HepG2 (cell line): ENCODE measurements at regions not wholly inside any gene's neighbourhood (a gene's known extent, or its start where the extent isn't known, plus 50 kb on each side); places are given as distances from the start of the nearest gene placed in this dataset.

Experiments
- ATAC-seq: fragments of 200-7000 bp; cut with Tn5 transposase; 3 replicates; pipeline ENCODE4 v1.9.1; 2020; ENCODE audit warnings: mild to moderate bottlenecking, moderate library complexity
- BruUV-seq: library from RNA; stranded (reverse); fragments of 400-500 nt; replicated peaks from 2 replicates; lab custom pipeline; 2021; lab: Mats Ljungman, UMichigan
- CTCF ChIA-PET: fragments of 300-600 bp; formaldehyde crosslinking; extraction: SDS; loops from one replicate; lab custom pipeline; 2021; ENCODE audit warnings: low total read pairs, inconsistent platforms, low intra/inter-chr PET ratio; lab: Yijun Ruan, JAX
- POLR2A ChIA-PET: fragments of 350-600 bp; sonication (Branson Sonifier 250); formaldehyde crosslinking; loops from one replicate; lab custom pipeline; 2020; ENCODE audit warnings: antibody characterized with exemption, inconsistent platforms; lab: Yijun Ruan, JAX
- DNase-seq: peaks from one replicate; pipeline ENCODE4 v3.0.0-alpha.2; 2015; ENCODE audit warnings: low spot score
- FAIRE-seq: peaks from 3 replicates; lab custom pipeline; 2011; peaks lifted over from hg19 to GRCh38; lab: Jason Lieb, UNC
- H2AFZ ChIP-seq: one replicate; pipeline ENCODE4 v1.6.1; 2011; ENCODE audit warnings: low read length, inconsistent platforms
- H3K27ac ChIP-seq: fragments of 300-600 bp; 3 replicates; pipeline ENCODE4 v1.8.0; 2011; ENCODE audit warnings: mixed run types, mild to moderate bottlenecking, mixed read lengths, low read length, inconsistent platforms; ENCODE audit not compliant: insufficient read depth; ENCODE audit errors: extremely low read length
- H3K27me3 ChIP-seq, 2 experiments: fragments of 200-600 bp in 1 of 2; 2 replicates in 1 of 2; 3 replicates in 1 of 2; pipeline versions ENCODE4 v1.6.0 to v1.8.0; 2011; ENCODE audit warnings: low read length in 2 of 2, mild to moderate bottlenecking in 2 of 2, moderate library complexity in 2 of 2, inconsistent platforms in 1 of 2; ENCODE audit not compliant: insufficient read depth in 2 of 2, control insufficient read depth in 1 of 2
- H3K36me3 ChIP-seq, 2 experiments: fragments of 200-600 bp in 1 of 2; replicated peaks in 1 of 2; 2 replicates in 1 of 2; 3 replicates in 1 of 2; pipeline versions ENCODE4 v1.5.1 to v1.8.0; 2011; ENCODE audit warnings: low read length in 2 of 2, inconsistent platforms in 1 of 2; ENCODE audit not compliant: insufficient read depth in 2 of 2, control insufficient read depth in 1 of 2
- H3K4me1 ChIP-seq: 2 replicates; pipeline ENCODE4 v1.5.1; 2012; ENCODE audit warnings: low read length, inconsistent platforms; ENCODE audit not compliant: insufficient read depth
- H3K4me2 ChIP-seq: 2 replicates; pipeline ENCODE4 v1.6.0; 2011; ENCODE audit warnings: low read depth, low read length, inconsistent platforms
- H3K4me3 ChIP-seq, 3 experiments: fragments of 200-600 bp in 1 of 3; sonication (generic), shearing (Covaris generic) in 1 of 3; replicated peaks in 1 of 3; 2 replicates each; pipeline ENCODE4 v1.5.1; 2011 to 2016; ENCODE audit warnings: low read length in 3 of 3, inconsistent platforms in 2 of 3, low read depth in 2 of 3, mild to moderate bottlenecking in 2 of 3, control low read depth in 1 of 3, mixed read lengths in 1 of 3; ENCODE audit not compliant: insufficient read depth in 1 of 3
- H3K79me2 ChIP-seq: one replicate; pipeline ENCODE4 v1.6.1; 2011; ENCODE audit warnings: low read length, inconsistent platforms; ENCODE audit not compliant: insufficient read depth
- H3K9ac ChIP-seq: 2 replicates; pipeline ENCODE4 v1.6.0; 2011; ENCODE audit warnings: mild to moderate bottlenecking, low read depth, low read length, inconsistent platforms; ENCODE audit not compliant: insufficient read depth
- H3K9me3 ChIP-seq: 2 replicates; pipeline ENCODE4 v1.5.1; 2012; ENCODE audit warnings: mild to moderate bottlenecking, low read length
- H4K20me1 ChIP-seq: 2 replicates; pipeline ENCODE4 v1.6.0; 2011; ENCODE audit warnings: inconsistent platforms, mild to moderate bottlenecking, low read length, moderate library complexity; ENCODE audit not compliant: insufficient read depth
- DBP ChIP-seq: sonication (generic); formaldehyde crosslinking; IDR thresholded peaks from 2 replicates; pipeline ENCODE4 v1.4.0; 2020; ENCODE audit warnings: missing genetic modification reagents; ENCODE audit errors: not compliant biosample characterization
- HNF4G ChIP-seq, 2 experiments: sonication (generic) in 1 of 2; formaldehyde crosslinking in 1 of 2; IDR thresholded peaks; 2 replicates each; pipeline versions ENCODE4 v1.4.0 to v1.6.1; 2011 to 2020; ENCODE audit warnings: borderline replicate concordance in 2 of 2, low read depth in 2 of 2, mild to moderate bottlenecking in 2 of 2, low read length in 1 of 2, missing genetic modification reagents in 1 of 2, moderate library complexity in 1 of 2
- IKZF5 ChIP-seq: IDR thresholded peaks from 2 replicates; pipeline ENCODE4 v1.6.1; 2018; ENCODE audit warnings: missing genetic modification reagents, mild to moderate bottlenecking, missing compliant biosample characterization
- MBD4 ChIP-seq: IDR thresholded peaks from 2 replicates; pipeline ENCODE4 v1.6.1; 2012; ENCODE audit warnings: low read length, inconsistent platforms, borderline replicate concordance
- NBN ChIP-seq: fragments of 450-650 bp; conservative IDR thresholded peaks from 2 replicates; pipeline ENCODE4 v1.6.1; 2017
- PBX2 ChIP-seq: IDR thresholded peaks from 2 replicates; pipeline ENCODE4 v1.6.1; 2016; ENCODE audit warnings: control low read depth
- SUZ12 ChIP-seq: fragments of 150-350 bp; IDR thresholded peaks from 2 replicates; pipeline ENCODE4 v1.6.1; 2014; ENCODE audit warnings: low read depth, low read length
- ZFP36 ChIP-seq: fragments of 150-350 bp; IDR thresholded peaks from 2 replicates; pipeline ENCODE4 v1.6.1; 2018; ENCODE audit warnings: borderline replicate concordance, low read length, low read depth; ENCODE audit not compliant: partially characterized antibody
- ZNF562 ChIP-seq: sonication (generic); formaldehyde crosslinking; IDR thresholded peaks from 2 replicates; pipeline ENCODE4 v1.8.0; 2022; ENCODE audit warnings: missing genetic modification reagents, borderline replicate concordance
- WGBS: methylation state at CpG from one replicate; pipeline ENCODE4 v1.1.6; 2017; ENCODE audit warnings: low lambda C conversion rate; 5-methylcytosine and 5-hydroxymethylcytosine counted together
- in situ Hi-C: cut with HindIII; loops from 2 replicates; pipeline ENCODE4 v1.10.0; 2017; ENCODE audit warnings: low pct_unique_long_range_greater_than_20kb; ENCODE audit not compliant: extremely low pct_ligation_motif_present
- intact Hi-C: fragments of 100-400 bp; cut with micrococcal nuclease; formaldehyde crosslinking; loops from one replicate; pipeline ENCODE4 v1.10.0; 2022; ENCODE audit not compliant: unreplicated experiment

GRCh38 chr12:94091624-94092023, 56.8 kb upstream of the PLXNC1 start:
- Histone ChIP-seq H3K36me3 (no peaks in the 10 kb centered on the region), H3K79me2 (no peaks in the 10 kb centered on the region), H3K4me1 (no peaks in the 10 kb centered on the region), H2AFZ (no peak overlapping the region)
- no peak for FAIRE-seq
- no TSS peak for BruUV-seq
- DNase-seq: no peak
- no peak for TF ChIP-seq MBD4
- TF ChIP-seq, all 625 proteins: peak for 0
- Histone ChIP-seq H3K27me3 (no peaks in the 10 kb centered on the region; a peak in 1 of 5 replicates), H3K9ac (no peak overlapping the region), H3K27ac (no peak overlapping the region), H3K9me3 (no peaks in the 10 kb centered on the region), H4K20me1 (no peaks in the 10 kb centered on the region), H3K4me3 (no peak overlapping the region), H3K4me2 (no peak overlapping the region)
- in situ Hi-C loops: no loop called here
- ATAC-seq: no peak
- POLR2A ChIA-PET: no interaction called here
- CTCF ChIA-PET: no interaction called here
- WGBS: 63% methylated on average over 2 of the region's 2 CpGs
- intact Hi-C loops: no loop called here

- in situ Hi-C loops (no loop called here), intact Hi-C loops (no loop called here)
- FAIRE-seq: no peak
- Histone ChIP-seq H3K9me3 (no peaks in the 10 kb centered on the region), H3K4me3 (no peak overlapping the region), H2AFZ (no peak overlapping the region), H3K79me2 (no peaks in the 10 kb centered on the region), H3K36me3 (no peaks in the 10 kb centered on the region), H4K20me1 (no peaks in the 10 kb centered on the region), H3K4me2 (no peak overlapping the region), H3K27me3 (no peaks in the 10 kb centered on the region; a peak in 1 of 5 replicates), H3K4me1 (no peaks in the 10 kb centered on the region), H3K27ac (no peak overlapping the region), H3K9ac (no peak overlapping the region)
- no peak for ATAC-seq
- 64% methylated on average over 13 of the region's 13 CpGs for WGBS
- BruUV-seq: no TSS peak
- ChIA-PET POLR2A (no interaction called here), CTCF (no interaction called here)
- no peak for DNase-seq
- TF ChIP-seq ZFP36 (no peak), SUZ12 (no peak), NBN (no peak), DBP (CRISPR knock-in tag) (no peak), PBX2 (CRISPR knock-in tag) (no peak), HNF4G (IDR thresholded peaks at IDR 0.05; ENCODE audit: borderline replicate concordance, low read depth, low read length) (no peak), HNF4G (CRISPR knock-in tag; IDR thresholded peaks at IDR 0.05; ENCODE audit: borderline replicate concordance, low read depth) (no peak), ZNF562 (CRISPR knock-in tag) (no peak), IKZF5 (CRISPR knock-in tag) (no peak)
Measured at GRCh38 chr12:94092516-94093241, 55.7 kb upstream of the PLXNC1 start.
